Stimulated activated CD4-positive, alpha-beta T cell treated with anti-CD3 and anti-CD28 coated beads, TNF-alpha, amount 100 ng/mL, for 48 hours (primary cell): ENCODE measurements at regions not wholly inside any gene's neighbourhood (a gene's known extent, or its start where the extent isn't known, plus 50 kb on each side); places are given as distances from the start of the nearest gene placed in this dataset.
"Not testable (repeated sequence)": the region's sequence is repeated elsewhere in the genome, so short reads cannot be mapped to it uniquely, and the experiment has no call there.

Source experiments
- DNase-seq, 3 donors: peaks; one replicate each; pipeline ENCODE4 v3.0.0-alpha.2; 2020; ENCODE audit warnings: low read depth in 3 of 3

DNA sequence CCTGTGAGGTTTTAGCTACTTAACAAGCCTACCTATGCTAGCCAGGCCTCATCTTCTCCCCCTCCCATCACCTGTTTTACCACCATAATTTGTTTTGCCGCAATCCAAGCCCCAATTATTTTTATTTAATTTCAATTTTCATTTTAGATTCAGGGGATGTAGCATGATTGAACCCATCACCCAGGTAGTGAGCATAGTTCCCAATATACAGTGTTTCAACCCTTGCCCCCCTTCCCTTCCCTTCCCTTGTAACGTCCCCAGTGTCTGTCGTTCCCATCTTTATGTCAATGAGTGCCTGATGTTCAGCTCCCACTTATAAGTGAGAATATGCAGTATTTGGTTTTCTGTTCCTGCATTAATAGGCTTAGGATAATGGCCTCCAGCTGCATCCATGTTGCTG lies 885.0 kb downstream of the UQCRFS1 start:
- DNase-seq, result no peak

DNA sequence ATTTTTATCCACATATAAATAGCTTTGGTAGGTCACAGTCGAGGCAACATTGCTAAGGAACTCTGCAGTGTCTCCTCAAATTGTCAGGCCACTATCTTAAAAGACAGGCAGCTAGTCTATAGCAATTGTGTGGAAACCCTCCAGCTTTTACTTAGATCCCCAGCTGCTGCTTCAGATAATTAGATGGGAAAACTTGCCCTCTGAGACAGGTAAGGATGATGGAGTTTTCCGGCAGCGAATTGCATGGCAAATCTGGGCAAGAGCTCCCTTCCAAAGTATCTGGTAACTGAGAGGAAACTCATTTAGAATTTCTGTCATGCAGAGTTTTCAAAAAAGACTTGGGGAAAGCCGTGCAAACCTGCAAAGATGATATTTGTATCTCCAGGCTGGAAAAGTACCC lies 886.2 kb downstream of the UQCRFS1 start:
- DNase-seq, result no peak

DNA sequence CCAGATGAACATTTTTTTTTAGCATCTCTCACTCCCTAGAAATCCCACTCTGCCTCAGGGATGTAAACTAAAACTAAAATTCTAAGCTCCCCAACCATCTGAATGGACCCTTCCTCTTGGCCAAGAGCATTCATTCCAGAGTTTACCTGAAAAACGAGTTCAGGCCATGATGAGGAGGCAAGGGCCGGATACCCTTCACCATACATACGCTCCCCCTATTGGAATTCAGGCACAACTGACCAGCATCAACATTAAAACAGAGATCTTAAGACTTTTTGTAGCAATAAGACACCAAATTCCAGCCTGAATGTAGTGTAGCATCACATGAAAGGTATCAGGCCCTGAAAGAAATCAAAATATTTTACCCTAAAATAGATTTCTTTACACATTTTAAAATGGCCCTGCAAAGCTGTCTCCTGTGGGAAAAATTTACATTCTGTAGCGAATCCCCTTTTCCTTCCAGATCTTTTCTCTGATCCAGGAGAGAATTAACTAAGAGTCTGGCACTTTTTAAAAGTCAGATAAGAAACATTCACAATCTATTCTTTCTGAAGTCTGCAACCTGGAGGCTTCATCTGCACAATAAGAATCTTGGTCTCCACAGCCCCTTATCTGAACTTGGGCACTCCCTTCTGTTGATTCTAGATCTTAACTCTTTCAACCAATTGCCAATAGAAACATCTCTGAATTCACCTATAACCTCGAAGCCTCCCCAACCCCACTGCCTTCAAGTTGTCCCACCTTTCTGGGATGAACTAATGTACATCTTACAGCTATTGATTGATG lies 888.5 kb downstream of the UQCRFS1 start:
- no peak for DNase-seq

DNA sequence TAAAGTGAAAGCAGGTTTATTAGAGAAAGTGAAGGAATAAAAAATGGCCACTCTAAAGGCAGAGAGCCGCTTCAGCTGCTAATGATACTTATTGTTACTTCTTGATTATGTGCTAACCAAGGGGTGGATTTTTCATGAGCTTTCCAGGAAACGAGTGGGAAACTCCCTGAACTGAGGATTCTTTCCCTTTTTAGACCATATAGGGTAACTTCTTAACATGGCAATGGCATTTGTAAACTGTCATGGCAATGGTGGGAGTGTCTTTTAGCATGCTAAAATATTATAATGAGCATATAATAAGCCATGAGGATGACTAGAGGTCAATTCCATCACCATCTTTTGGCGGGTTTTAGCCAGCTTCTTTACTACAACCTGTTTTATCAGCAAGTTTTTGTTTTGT lies 890.0 kb downstream of the UQCRFS1 start:
- no peak for DNase-seq

DNA sequence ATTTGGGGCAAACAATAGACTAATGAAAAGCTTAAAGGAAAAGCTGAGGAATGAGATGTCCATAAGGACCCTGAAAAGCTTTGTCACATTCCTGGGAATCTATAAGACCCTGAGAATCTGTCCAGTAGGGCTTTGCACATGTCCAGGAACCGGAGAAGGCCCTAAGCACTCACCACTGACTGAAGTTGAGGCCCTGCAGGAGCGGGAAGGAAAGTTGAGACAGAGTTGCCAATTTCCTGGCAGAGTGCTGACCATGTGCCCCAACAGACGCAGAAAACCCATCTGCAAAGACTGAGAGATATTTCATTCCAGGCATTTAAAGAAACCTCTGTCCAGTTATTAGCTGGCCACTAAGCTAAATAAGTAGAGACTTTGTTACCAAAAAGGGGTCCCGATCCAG lies 890.5 kb downstream of the UQCRFS1 start:
- no peak for DNase-seq

DNA sequence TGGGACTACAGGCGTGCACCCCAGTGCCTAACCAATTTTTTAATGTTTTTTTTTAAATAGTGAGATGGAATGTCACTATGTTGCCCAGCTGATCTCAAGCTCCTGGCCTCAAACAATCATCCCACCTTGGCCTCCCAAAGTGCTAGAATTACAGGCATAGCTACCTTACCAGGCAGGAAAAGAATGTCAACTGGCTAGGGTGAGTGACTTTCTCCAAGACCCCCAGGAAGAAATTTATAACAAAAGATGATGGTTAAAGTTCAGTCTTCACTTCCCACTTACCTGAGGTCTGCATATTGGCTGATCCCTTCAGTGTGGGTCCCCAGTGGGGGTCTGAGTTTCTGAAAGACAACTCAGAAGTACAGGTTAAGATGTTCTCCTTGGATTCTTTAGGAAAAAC lies 893.0 kb downstream of the UQCRFS1 start:
- DNase-seq, result no peak

DNA sequence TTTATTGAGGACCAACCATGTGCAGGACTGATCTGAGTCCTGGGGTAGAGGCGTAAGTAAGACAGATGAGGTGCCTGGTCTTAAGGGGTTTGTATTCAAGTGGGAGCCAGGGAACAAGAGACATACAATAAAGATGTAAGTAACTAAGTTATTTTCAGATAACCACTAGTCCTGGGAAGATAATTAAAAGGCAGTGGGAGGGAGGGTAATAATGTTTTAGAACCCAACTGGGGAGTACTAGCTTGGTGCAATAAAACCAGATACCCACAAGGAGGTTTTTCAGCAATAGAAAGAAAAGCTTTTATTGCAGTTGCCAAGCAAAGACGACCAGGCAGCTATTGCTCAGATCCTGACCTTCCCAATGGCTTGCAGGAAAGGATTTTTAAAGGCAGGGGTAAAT lies 893.7 kb downstream of the UQCRFS1 start:
- no peak for DNase-seq

DNA sequence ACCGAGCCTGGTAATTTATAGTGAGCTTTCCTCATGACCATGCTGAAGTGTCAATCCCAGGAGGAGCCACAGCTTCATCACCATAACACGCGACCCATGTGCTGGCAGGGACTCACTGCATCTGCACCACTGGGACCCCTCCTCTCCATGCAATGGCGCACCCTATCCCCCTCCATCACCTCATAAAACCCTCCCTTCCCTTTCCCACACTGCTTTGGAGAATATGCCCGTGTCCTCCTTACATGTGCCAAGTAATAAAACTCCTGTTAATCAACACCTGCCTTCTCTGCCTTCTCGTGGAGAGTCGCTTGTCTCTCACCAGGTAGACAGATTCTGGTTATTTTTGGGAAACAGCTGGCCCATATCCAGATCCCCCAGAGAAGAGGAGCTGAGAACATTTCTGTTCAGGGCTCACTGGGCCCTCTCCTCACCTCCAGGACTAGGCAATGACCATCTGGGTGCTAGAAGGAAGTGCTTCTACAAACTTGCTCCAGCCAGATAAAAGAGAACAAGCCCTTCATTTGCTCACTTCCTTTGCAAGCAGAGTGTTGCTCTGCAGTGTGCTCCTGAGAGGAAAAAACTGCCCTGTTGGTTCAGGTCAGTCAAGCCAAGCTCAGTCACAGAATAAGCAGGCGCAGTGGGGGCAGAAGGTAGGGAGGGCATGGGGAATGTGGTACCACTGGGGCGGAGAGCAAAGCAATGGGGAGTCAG lies 894.3 kb downstream of the UQCRFS1 start:
- no peak for DNase-seq

DNA sequence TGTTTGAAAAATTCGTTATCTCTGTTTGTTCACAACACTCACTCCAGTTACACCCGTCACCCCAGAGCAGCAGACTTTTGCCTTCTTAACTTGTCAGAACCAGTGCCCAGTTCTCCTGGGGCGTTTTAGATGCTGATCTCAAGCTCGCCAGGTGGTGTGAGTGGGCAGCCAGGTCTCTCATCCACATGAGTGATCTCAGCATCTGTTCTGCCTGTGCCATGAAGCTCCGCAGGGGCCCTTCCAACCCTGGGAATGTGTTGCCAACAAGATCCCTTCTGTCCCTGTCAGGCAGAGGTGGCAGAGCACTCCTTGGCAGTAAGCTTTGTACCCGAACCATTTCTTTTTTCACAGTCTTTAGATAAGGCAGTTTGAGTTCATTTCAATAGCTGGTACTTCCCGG lies 896.5 kb downstream of the UQCRFS1 start:
- no peak for DNase-seq

DNA sequence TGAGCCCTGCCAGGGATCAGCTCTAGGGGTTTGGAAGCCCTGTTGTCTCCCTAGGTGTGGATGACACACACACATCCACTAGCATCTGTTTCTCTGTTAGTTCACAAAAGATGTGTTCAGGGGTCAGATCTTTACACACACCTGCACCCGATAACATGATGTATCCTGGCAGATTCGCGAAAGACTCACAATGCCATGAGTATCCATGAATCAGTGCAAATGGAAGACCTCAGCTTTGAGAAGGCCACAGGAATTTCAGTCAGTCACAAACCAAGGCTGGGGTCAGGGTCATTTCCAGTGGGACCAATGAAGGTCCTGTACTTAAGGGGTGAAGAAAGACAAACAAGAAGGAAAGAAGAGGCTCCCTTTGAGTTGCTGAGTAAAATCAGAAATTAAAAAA lies 898.2 kb downstream of the UQCRFS1 start:
- DNase-seq, result no peak

DNA sequence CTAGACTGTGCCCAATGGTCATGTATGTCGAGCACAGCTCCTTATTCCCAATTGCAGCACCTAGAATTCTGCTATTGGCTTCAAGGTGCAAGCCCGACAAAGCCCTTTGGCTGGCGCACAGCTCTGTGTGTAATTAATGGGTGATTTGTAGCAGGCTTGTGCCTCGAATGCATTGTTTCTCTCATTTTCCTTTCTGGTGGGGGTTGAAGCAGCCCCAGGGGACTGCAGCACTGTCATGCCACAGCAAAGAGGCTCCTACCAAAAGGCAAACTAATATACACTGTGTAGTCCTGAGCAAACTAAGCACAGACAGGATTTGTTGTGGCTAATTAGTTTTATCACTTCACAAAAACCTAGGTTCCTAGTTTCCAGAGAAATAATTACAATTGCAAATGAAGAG lies 898.7 kb downstream of the UQCRFS1 start:
- DNase-seq, result no peak

DNA sequence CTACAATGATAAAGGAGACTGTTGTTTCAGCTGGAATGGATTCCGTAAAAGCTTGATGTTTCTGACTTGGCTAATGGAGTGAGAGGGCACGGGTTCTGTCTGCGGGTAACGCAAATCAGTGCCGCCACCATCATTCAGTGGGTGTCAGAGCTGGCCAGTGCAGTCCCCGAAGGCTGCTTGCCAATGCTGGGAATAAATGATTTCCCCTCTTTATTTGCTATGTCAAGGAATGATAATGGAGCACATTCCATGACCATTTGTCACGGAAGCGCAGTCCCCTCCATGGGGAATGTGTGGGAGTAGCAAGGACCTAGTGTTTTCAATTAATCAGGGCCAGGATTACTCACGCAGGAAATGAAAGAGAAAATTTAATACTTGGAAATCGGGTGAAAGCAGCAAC lies 899.3 kb downstream of the UQCRFS1 start:
- no peak for DNase-seq

DNA sequence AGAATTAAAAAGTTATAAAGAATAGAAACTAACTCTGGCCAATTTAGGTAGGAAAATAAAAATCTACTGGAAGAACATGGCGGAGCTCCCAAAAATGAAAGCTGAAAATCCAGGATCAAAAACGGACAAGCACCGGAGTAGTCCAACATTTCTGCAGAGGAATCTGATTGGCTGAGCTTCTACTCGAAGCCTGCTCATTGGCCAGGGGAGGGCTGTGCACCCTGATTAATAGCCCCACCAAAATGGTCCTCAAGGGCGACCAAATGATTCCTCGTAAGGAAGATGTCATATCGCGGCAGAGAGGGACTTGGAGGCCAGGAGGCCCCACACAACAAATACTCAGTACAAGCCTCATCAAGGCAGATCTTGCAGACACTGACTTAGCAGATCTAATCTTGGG lies 900.7 kb downstream of the UQCRFS1 start:
- DNase-seq, result no peak

DNA sequence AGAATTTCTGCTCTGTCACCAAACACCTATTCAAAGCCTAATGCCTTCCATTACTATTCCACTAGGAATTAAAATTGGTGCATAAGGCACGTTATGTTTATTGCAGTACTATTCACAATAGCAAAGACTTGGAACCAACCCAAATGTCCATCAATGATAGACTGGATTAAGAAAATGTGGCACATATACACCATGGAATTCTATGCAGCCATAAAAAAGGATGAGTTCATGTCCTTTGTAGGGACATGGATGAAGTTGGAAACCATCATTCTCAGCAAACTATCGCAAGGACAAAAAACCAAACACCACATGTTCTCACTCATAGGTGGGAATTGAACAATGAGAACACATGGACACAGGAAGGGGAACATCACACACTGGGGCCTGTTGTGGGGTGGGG lies 902.1 kb downstream of the UQCRFS1 start:
- DNase-seq, result not testable (repeated sequence)

DNA sequence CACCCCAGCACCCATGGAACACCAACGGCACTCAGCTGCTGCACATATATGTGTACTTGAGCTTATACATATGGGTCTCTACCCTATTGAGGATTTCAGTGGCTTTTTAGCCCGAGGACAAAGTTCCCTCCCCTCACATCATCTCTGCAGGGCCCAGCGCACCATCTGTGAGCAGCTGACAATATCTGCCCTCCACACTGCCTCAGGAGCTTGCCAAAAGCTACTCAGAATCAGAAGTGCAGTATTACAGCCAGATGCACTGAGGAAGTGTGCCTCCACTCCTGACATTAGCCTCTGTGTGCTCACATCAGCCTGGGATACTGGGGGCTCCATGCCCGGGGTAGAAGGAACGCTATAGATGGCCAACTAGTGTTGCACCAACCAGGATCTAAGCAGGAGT lies 903.9 kb downstream of the UQCRFS1 start:
- DNase-seq, result no peak

DNA sequence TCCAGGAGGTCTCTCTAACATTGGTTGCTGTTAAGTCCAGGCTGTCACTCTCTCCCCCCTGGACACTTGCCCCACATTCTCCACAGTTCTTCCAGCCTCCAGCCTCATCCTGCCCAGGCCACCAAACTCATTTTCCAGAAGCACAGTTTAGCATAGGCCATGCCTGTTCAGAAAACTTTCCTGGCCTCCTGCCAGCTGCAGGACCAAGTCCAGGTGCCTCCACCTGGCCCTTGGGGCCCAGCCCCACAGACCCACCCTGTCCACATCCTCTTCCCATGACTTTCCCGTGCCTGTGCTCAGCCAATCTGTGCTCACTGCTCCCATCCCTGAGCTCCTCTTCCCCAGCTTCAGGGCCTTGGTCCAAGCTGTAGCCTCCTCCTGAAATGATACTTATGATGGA lies 905.0 kb downstream of the UQCRFS1 start:
- DNase-seq, result no peak

DNA sequence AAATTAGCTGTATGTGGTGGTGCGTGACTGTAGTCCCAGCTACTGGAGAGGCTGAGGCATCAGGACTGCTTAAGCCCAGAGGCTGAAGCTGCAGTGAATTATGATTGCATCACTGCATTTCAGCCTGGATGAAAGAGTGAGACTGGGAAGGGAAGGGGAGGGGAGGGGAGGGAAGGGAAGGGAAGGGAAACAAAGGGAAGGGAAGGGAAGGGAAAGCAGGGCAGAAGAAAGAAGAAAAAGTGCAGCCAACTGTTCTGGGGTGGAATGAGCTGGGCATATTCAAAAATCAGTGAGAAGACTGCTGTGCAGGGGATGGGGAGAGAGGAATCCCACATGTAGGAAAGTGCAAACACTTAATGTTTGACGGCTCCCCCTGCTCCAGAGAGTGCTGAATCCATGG lies 905.5 kb downstream of the UQCRFS1 start:
- DNase-seq, result no peak

DNA sequence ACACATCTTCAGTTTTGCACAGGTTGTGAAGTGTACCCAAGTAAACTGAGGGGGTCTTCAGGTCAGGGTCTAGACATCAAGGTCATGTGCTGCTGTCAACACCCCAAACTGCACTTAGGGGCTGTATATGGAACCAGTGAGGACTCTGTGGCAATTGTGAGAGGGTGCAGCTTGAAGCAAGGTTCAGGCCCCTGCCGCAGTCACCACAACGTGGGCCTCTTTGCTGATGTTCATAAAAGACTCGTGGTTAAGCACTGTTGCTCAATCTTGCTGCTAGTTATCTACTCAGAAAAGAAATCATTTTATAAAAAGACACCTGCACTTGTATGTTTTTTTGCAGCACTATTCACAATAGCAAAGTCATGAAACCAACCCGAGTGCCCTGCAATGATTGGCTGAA lies 907.4 kb downstream of the UQCRFS1 start:
- no peak for DNase-seq

DNA sequence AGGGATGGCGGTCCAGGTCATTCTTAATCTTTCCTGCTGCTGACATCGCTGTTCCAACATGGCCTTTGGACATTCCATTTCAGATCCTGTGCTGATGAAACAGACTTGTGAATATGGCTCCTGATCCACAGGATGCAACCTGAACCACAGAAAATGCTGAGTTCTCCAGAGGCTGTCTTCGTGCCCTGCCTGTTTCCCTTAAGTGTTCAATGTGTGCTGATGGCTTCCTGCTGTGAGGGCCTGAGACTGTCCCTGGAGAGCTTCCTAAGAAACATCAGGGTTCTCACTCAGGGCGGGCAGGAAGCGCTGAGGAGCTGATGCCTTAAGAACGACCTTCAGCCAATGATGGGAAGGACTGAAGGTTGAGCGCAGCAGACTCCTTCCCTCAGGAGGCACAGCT lies 909.4 kb downstream of the UQCRFS1 start:
- DNase-seq, result no peak

DNA sequence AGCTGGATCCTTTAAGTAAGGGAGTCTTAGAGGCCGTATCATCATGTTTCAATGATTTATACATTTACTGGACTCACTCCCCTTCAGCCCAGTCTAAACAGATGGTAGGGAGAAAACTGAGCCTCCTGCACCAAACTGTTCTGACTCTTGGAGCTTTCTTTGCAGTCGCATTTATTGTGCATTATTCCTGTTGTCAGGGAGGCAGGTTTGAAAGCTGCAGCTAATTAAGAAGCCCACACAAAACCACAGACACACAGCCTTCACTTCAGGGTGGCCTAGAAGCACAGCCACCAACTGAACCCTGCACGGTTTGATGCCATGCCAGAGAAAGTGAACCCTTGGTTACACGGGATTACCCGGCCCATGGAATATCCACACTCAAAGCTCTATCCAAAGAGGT lies 911.0 kb downstream of the UQCRFS1 start:
- DNase-seq, result no peak

DNA sequence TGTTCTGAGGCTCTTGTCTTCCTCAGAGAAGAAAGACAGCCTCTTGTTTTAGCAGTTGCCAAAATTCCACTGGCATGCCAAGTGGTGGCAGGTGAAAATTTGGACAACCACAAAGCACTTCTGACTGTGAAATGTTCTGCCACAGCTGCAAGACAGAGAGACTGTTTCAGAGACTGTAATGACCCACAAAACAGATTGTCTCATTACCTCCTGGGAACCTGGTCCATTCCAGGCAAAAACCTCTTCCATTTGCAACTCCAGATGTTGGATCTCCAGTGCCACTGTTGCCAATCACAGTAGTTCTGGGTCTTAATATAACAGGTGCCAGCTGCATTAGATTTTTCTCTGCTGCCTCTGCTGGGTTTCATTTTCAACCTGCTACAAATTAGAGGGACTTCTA lies 911.5 kb downstream of the UQCRFS1 start:
- DNase-seq, result no peak

DNA sequence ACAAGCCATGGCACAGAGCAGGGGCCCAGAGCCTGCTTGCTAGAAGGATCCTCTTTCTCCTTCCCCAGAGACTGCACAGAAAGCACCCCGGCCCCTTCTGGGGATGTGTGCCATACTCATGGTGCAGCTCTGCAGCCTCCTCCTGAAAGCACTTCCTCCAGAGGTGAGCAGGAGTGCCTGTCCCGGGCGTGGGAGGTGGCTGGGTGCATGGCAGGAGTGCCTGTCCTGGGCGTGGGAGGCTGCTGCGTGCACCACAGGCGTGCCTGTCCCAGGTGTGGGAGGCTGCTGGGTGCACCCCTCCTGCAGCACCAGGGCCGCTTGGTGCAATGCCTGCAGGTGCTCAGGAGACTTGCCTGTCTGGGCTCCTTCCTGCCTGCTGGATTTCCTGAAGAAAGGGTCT lies 913.3 kb downstream of the UQCRFS1 start:
- DNase-seq, result no peak

DNA sequence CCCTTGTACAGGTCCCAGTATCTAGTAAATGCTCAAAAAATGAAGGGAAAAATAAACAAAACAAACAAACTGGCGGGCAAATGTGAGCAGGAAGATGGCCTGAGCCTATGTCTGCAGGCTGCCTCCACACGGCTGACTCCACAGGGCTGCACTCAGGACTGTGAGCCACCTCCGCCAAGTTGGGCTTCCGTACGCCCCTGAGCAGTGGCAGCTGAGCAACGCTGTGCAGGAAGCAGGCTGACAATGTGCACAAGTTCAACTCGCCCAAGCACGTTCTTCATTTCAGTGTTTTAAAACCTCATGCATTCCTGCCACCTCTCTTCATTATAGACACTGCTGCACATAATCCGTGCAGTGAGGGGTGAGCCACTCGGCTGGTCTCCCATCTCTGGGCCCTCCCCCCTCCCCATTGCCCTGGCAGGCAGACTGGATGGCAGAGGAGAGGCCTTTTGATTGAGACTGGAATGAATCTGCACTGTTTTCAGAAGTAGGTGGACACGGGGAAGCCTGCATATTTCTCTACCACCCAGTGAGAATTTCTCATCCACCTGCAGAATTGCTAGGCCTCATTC lies 915.3 kb downstream of the UQCRFS1 start:
- no peak for DNase-seq
